CD14-positive monocyte (primary cell): ENCODE measurements at regions not wholly inside any gene's neighbourhood (a gene's known extent, or its start where the extent isn't known, plus 50 kb on each side); places are given as distances from the start of the nearest gene placed in this dataset.

Source experiments
- DNase-seq, 3 donors: peaks; one replicate each; pipeline ENCODE4 v3.0.0-alpha.2; 2011 to 2022
- H2AFZ ChIP-seq: 2 replicates; pipeline ENCODE4 v1.6.0; 2012; ENCODE audit warnings: mild to moderate bottlenecking, low read depth, low read length, inconsistent platforms; ENCODE audit not compliant: insufficient read depth, poor library complexity, severe bottlenecking
- H3K27ac ChIP-seq, 2 donors: 1 replicate in 1 of 2; 2 replicates in 1 of 2; pipeline ENCODE4 v1.5.1; 2012 to 2013; ENCODE audit warnings: low read length in 2 of 2, control low read depth in 1 of 2, inconsistent platforms in 1 of 2, low read depth in 1 of 2, mild to moderate bottlenecking in 1 of 2
- H3K27me3 ChIP-seq, 2 donors: one replicate each; pipeline versions ENCODE4 v1.6.0 to v1.6.1; 2011 to 2013; ENCODE audit warnings: low read length in 2 of 2; ENCODE audit not compliant: control insufficient read depth in 2 of 2, insufficient read depth in 2 of 2
- H3K36me3 ChIP-seq, 2 donors: replicated peaks in 1 of 2; 1 replicate in 1 of 2; 2 replicates in 1 of 2; pipeline versions ENCODE4 v1.5.1 to v1.6.1; 2012 to 2013; ENCODE audit warnings: low read length in 2 of 2, control low read depth in 1 of 2, inconsistent platforms in 1 of 2, mild to moderate bottlenecking in 1 of 2; ENCODE audit not compliant: insufficient read depth in 2 of 2, control insufficient read depth in 1 of 2
- H3K4me1 ChIP-seq, 2 donors: 1 replicate in 1 of 2; 2 replicates in 1 of 2; pipeline versions ENCODE4 v1.5.1 to v1.6.1; 2012 to 2013; ENCODE audit warnings: low read length in 2 of 2, control low read depth in 1 of 2, inconsistent platforms in 1 of 2, mild to moderate bottlenecking in 1 of 2, moderate library complexity in 1 of 2; ENCODE audit not compliant: insufficient read depth in 2 of 2, control insufficient read depth in 1 of 2
- H3K4me2 ChIP-seq: replicated peaks from 2 replicates; pipeline ENCODE3; 2012; ENCODE audit warnings: low read length, moderate library complexity, mild to moderate bottlenecking; ENCODE audit not compliant: poor library complexity, severe bottlenecking; ENCODE audit errors: extremely low read depth
- H3K4me3 ChIP-seq, 3 experiments: fragments of 200-600 bp in 1 of 3; sonication (generic) in 1 of 3; replicated peaks in 1 of 3; 1 replicate in 2 of 3; 2 replicates in 1 of 3; pipeline ENCODE4 v1.5.1; 2011 to 2013; ENCODE audit warnings: low read length in 3 of 3, mild to moderate bottlenecking in 3 of 3, control low read depth in 2 of 3, low read depth in 2 of 3, inconsistent platforms in 1 of 3, moderate library complexity in 1 of 3
- H3K79me2 ChIP-seq: 2 replicates; pipeline ENCODE4 v1.6.0; 2012; ENCODE audit warnings: mild to moderate bottlenecking, control low read depth, inconsistent platforms, low read length, moderate library complexity; ENCODE audit not compliant: insufficient read depth
- H3K9ac ChIP-seq: 2 replicates; pipeline ENCODE4 v1.6.0; 2017; ENCODE audit warnings: low read length, mild to moderate bottlenecking; ENCODE audit not compliant: insufficient read depth, poor library complexity, severe bottlenecking
- H3K9me3 ChIP-seq, 2 donors: replicated peaks in 1 of 2; 1 replicate in 1 of 2; 2 replicates in 1 of 2; pipeline versions ENCODE4 v1.5.1 to v1.6.1; 2012 to 2013; ENCODE audit warnings: low read length in 2 of 2, control low read depth in 1 of 2; ENCODE audit not compliant: control insufficient read depth in 1 of 2, insufficient read depth in 1 of 2
- H4K20me1 ChIP-seq: 2 replicates; pipeline ENCODE4 v1.6.0; 2012; ENCODE audit warnings: mild to moderate bottlenecking, low read length, control low read depth, moderate library complexity; ENCODE audit not compliant: insufficient read depth
- H3K27ac Mint-ChIP-seq, 7 donors: one replicate each; pipeline ENCODE4 v1.8.0; 2020; ENCODE audit warnings: mild to moderate bottlenecking in 7 of 7, mixed read lengths in 7 of 7, moderate library complexity in 6 of 7, inconsistent platforms in 2 of 7
- H3K27me3 Mint-ChIP-seq, 3 donors: one replicate each; pipeline ENCODE4 v1.8.0; 2021 to 2022; ENCODE audit warnings: low read depth in 3 of 3, mild to moderate bottlenecking in 3 of 3, mixed read lengths in 3 of 3, moderate library complexity in 3 of 3, inconsistent platforms in 1 of 3
- H3K36me3 Mint-ChIP-seq, 2 donors: one replicate each; pipeline ENCODE4 v1.8.0; 2020; ENCODE audit warnings: mixed read lengths in 2 of 2, inconsistent platforms in 1 of 2, mild to moderate bottlenecking in 1 of 2
- H3K4me1 Mint-ChIP-seq: one replicate; pipeline ENCODE4 v1.8.0; 2020; ENCODE audit warnings: mild to moderate bottlenecking, mixed read lengths
- H3K4me3 Mint-ChIP-seq, 2 donors: one replicate each; pipeline ENCODE4 v1.8.0; 2020; ENCODE audit warnings: mild to moderate bottlenecking in 2 of 2, mixed read lengths in 2 of 2, moderate library complexity in 1 of 2
- H3K9me3 Mint-ChIP-seq, 7 donors: one replicate each; pipeline ENCODE4 v1.8.0; 2020 to 2022; ENCODE audit warnings: mixed read lengths in 7 of 7, mild to moderate bottlenecking in 6 of 7, moderate library complexity in 6 of 7, inconsistent platforms in 2 of 7
- CTCF ChIP-seq: fragments of 200-600 bp; IDR thresholded peaks from one replicate; pipeline ENCODE4 v1.8.0; 2022; ENCODE audit warnings: antibody characterized with exemption, mild to moderate bottlenecking
- WGBS: methylation state at CpG from one replicate; pipeline ENCODE4 v1.1.5; 2013; ENCODE audit warnings: missing lambda C conversion rate; ENCODE audit not compliant: insufficient coverage; 5-methylcytosine and 5-hydroxymethylcytosine counted together
- intact Hi-C, 2 donors: fragments of 100-400 bp; cut with micrococcal nuclease; formaldehyde crosslinking; loops; one replicate each; pipeline versions ENCODE4 v1.15.0 to v1.15.1; 2023

- Histone ChIP-seq H4K20me1 (no peaks in the 10 kb centered on the region), H3K4me2 (no peak overlapping the region), H3K4me1 (no peaks in the 10 kb centered on the region), H3K27ac (no peak overlapping the region), H3K9me3 (peaks cover 0 to 4% of the 10 kb centered on the region in 2 donors), H3K4me3 (no peak overlapping the region), H3K36me3 (no peaks in the 10 kb centered on the region), H3K9ac (no peak overlapping the region), H2AFZ (no peak overlapping the region), H3K79me2 (no peaks in the 10 kb centered on the region), H3K27me3 (no peaks in the 10 kb centered on the region)
- H3K27me3 Mint-ChIP-seq, result peaks cover 0 to 2% (median 2%) of the 10 kb centered on the region in 3 donors
- intact Hi-C loops, result no loop called here
- peaks cover 0 to 19% (median 4%) of the 10 kb centered on the region in 7 donors for H3K9me3 Mint-ChIP-seq
- H3K4me1 Mint-ChIP-seq, result no peaks in the 10 kb centered on the region
- no peaks in the 10 kb centered on the region for H3K36me3 Mint-ChIP-seq
- TF ChIP-seq CTCF, result no peak
- H3K4me3 Mint-ChIP-seq, result no peak overlapping the region
- no peak for DNase-seq
- H3K27ac Mint-ChIP-seq, result peak overlapping the region in 1 of 7 donors; percentile 16
- no CpG with 5 or more reads among the region's 3 CpGs for WGBS
Measured at GRCh38 chr11:133657054-133657453, 124.8 kb upstream of the OPCML start.

GRCh38 chr11:133656082-133656635 lies 123.9 kb upstream of the OPCML start:
- intact Hi-C loops, result no loop called here
- no peak overlapping the region for H3K27ac Mint-ChIP-seq
- H3K4me3 Mint-ChIP-seq, result no peak overlapping the region
- Histone ChIP-seq H3K27me3 (no peaks in the 10 kb centered on the region), H3K4me3 (no peak overlapping the region), H3K27ac (no peak overlapping the region), H3K9ac (no peak overlapping the region), H2AFZ (no peak overlapping the region), H3K36me3 (no peaks in the 10 kb centered on the region), H3K9me3 (peaks cover 0 to 4% of the 10 kb centered on the region in 2 donors), H3K79me2 (no peaks in the 10 kb centered on the region), H3K4me1 (no peaks in the 10 kb centered on the region), H3K4me2 (no peak overlapping the region), H4K20me1 (no peaks in the 10 kb centered on the region)
- H3K27me3 Mint-ChIP-seq, result peaks cover 0 to 2% (median 2%) of the 10 kb centered on the region in 3 donors
- TF ChIP-seq CTCF, result no peak
- no peaks in the 10 kb centered on the region for H3K4me1 Mint-ChIP-seq
- WGBS, result 88% methylated on average over 10 of the region's 13 CpGs
- no peak for DNase-seq
- H3K36me3 Mint-ChIP-seq, result no peaks in the 10 kb centered on the region
- peaks cover 0 to 19% (median 4%) of the 10 kb centered on the region in 7 donors for H3K9me3 Mint-ChIP-seq
